Transverse colon (tissue), 4 donors: ENCODE measurements at regions not wholly inside any gene's neighbourhood (a gene's known extent, or its start where the extent isn't known, plus 50 kb on each side); places are given as distances from the start of the nearest gene placed in this dataset.

Source experiments
- DNase-seq: peaks from one replicate; pipeline ENCODE4 v3.0.0-alpha.2; 2019
- H3K27ac ChIP-seq, 4 donors: fragments of 200-600 bp; sonication (generic); 2 replicates each; pipeline ENCODE4 v1.5.1; 2016 to 2018; ENCODE audit warnings: inconsistent platforms in 4 of 4
- H3K27me3 ChIP-seq: fragments of 200-600 bp; sonication (generic); 2 replicates; pipeline ENCODE4 v1.5.1; 2017; ENCODE audit warnings: inconsistent platforms
- H3K36me3 ChIP-seq, 4 donors: fragments of 200-600 bp; sonication (generic); 2 replicates each; pipeline ENCODE4 v1.5.1; 2017 to 2019; ENCODE audit warnings: inconsistent platforms in 4 of 4
- H3K4me1 ChIP-seq, 4 donors: fragments of 200-600 bp; sonication (generic); 2 replicates each; pipeline ENCODE4 v1.5.1; 2017 to 2020; ENCODE audit warnings: inconsistent platforms in 4 of 4
- H3K4me3 ChIP-seq, 4 donors: fragments of 200-600 bp; sonication (generic); 1 replicate in 1 of 4; 2 replicates in 3 of 4; pipeline versions ENCODE4 v1.5.1 to v1.6.1; 2017 to 2019; ENCODE audit warnings: inconsistent platforms in 4 of 4
- H3K9me3 ChIP-seq, 2 donors: fragments of 200-600 bp; sonication (generic); 2 replicates each; pipeline ENCODE4 v1.5.1; 2017 to 2019; ENCODE audit warnings: inconsistent platforms in 2 of 2
- EP300 ChIP-seq: sonication (generic); formaldehyde crosslinking; IDR thresholded peaks from one replicate; pipeline ENCODE4 v1.6.1; 2017; ENCODE audit warnings: antibody characterized with exemption, low read depth
- POLR2A ChIP-seq: fragments of 450-650 bp; IDR thresholded peaks from one replicate; pipeline ENCODE4 v1.6.1; 2016; ENCODE audit warnings: antibody characterized with exemption, mild to moderate bottlenecking, moderate library complexity
- POLR2AphosphoS5 ChIP-seq, 3 donors: sonication (generic); formaldehyde crosslinking; IDR thresholded peaks; one replicate each; pipeline ENCODE4 v1.6.1; 2016; ENCODE audit warnings: antibody characterized with exemption in 3 of 3
- WGBS, 2 donors: methylation state at CpG; one replicate each; pipeline ENCODE4 v1.1.5; 2018; ENCODE audit warnings: low coverage in 1 of 2; 5-methylcytosine and 5-hydroxymethylcytosine counted together
- in situ Hi-C, 4 donors: fragments of 200-750 bp; cut with MboI; loops; one replicate each; pipeline versions ENCODE4 v1.15.0 to v1.15.1; 2017; ENCODE audit warnings: low sequenced_read_pairs in 3 of 4, low pct_ligation_motif_present in 1 of 4, low pct_unique_long_range_greater_than_20kb in 1 of 4
- intact Hi-C: fragments of 100-400 bp; cut with DNase I; formaldehyde crosslinking; loops from one replicate; pipeline ENCODE4 v1.15.1; 2023; ENCODE audit warnings: low total_unique reads
- TF ChIP-seq, protein P1 (sequence below), 5 experiments: fragments of 200-600 bp in 3 of 5; fragments of 450-650 bp in 2 of 5; sonication (generic) in 3 of 5; IDR thresholded peaks; 1 replicate in 2 of 5; 2 replicates in 3 of 5; pipeline ENCODE4 v1.5.1; 2016 to 2017; ENCODE audit warnings: antibody characterized with exemption in 5 of 5, inconsistent platforms in 3 of 5, mild to moderate bottlenecking in 2 of 5, moderate library complexity in 1 of 5

DNA sequence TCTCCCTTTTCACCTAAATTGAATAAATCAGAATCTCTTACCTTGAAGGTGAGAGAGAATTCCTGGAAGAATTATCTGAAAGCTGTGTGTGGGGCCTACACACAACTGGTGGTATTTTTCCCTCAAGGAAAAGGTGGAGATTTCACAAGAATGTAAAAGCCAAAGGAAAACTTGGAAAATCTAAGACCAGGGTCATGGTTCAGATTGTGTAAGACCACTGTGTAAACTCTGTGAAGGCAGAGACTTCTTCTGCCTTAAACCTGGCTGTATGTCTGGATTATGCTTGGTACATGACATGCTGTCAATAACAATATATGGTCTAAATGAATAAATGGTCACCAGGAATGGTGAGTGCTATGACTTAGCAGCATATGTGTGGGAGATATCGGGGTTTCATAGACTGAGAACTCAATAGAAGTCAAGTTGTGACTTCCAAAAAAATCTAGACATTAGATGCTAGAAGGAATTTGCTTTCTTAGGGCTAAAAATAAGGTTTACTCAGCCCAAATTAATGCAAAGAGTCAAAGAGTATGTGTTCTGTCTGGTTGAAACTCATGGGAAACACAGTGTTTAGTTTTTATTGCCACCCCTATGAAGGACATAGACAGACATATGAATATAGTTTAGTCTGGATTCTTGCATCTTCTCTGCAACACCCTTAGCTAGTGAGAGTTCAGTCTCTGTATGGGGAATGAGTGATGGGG is 163.7 kb downstream of the SNAPC1 start:
- in situ Hi-C loops, result no loop called here
- intact Hi-C loops, result no loop called here
- no peak for DNase-seq
- Histone ChIP-seq H3K4me1 (no peaks in the 10 kb centered on the region), H3K27me3 (peaks cover 3% of the 10 kb centered on the region), H3K36me3 (no peaks in the 10 kb centered on the region), H3K4me3 (no peak overlapping the region), H3K9me3 (no peaks in the 10 kb centered on the region), H3K27ac (no peak overlapping the region)
- TF ChIP-seq, protein P1, sequence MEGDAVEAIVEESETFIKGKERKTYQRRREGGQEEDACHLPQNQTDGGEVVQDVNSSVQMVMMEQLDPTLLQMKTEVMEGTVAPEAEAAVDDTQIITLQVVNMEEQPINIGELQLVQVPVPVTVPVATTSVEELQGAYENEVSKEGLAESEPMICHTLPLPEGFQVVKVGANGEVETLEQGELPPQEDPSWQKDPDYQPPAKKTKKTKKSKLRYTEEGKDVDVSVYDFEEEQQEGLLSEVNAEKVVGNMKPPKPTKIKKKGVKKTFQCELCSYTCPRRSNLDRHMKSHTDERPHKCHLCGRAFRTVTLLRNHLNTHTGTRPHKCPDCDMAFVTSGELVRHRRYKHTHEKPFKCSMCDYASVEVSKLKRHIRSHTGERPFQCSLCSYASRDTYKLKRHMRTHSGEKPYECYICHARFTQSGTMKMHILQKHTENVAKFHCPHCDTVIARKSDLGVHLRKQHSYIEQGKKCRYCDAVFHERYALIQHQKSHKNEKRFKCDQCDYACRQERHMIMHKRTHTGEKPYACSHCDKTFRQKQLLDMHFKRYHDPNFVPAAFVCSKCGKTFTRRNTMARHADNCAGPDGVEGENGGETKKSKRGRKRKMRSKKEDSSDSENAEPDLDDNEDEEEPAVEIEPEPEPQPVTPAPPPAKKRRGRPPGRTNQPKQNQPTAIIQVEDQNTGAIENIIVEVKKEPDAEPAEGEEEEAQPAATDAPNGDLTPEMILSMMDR (IDR thresholded peaks at IDR 0.05), result no peak
- TF ChIP-seq POLR2A (no peak), POLR2AphosphoS5 (IDR thresholded peaks at IDR 0.05) (no peak), EP300 (no peak)
- WGBS, 2 donors, result 88 to 100% methylated on average over 1 of the region's 1 CpG

DNA sequence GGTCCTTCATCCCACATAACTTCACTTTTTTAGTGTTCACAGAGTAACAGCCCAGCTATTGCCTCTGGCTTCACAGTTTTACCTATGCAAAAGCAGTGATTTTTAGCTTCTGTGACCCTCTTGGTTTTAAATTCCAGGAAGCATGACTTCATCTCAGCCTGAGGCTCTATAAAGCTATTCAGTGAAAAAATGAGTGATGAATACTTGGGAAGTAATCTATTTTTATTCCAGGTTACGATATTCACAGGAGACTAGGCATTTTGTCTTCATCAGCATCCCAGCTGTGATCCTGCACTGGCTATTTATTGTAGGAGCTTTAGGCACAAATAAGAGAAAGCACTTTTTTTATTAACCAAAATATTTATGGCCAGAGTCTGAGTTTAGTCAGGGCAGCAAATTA is 164.8 kb downstream of the SNAPC1 start:
- Histone ChIP-seq H3K4me3 (no peak overlapping the region), H3K9me3 (no peaks in the 10 kb centered on the region), H3K36me3 (no peaks in the 10 kb centered on the region), H3K4me1 (no peaks in the 10 kb centered on the region), H3K27ac (no peak overlapping the region), H3K27me3 (peaks cover 3% of the 10 kb centered on the region)
- intact Hi-C loops, result no loop called here
- TF ChIP-seq POLR2AphosphoS5 (IDR thresholded peaks at IDR 0.05) (no peak), EP300 (no peak), POLR2A (no peak)
- TF ChIP-seq, protein P1 (IDR thresholded peaks at IDR 0.05), result no peak
- WGBS, 2 donors, result 18 to 47% methylated on average over 1 of the region's 1 CpG
- DNase-seq, result no peak
- in situ Hi-C loops, result no loop called here

DNA sequence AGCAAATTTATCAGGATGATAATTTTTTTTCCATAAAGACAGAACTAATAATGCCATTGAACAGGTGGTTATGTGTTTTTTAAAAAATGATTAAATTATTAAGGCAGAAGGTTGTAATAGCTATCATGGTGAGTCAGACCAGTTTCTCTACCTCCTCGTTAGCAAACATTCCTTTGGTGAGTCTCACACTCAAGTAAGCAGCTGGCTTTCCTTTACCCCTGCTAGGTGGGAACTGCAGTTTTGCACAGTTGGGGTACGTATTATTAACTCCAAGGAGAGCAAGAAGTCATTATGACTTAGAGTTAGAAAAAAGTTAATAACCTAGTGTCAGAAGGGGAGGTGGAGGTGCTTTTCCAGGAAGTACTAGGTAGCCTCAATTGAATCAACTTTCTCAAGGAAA is 165.3 kb downstream of the SNAPC1 start:
- Histone ChIP-seq H3K9me3 (no peaks in the 10 kb centered on the region), H3K4me1 (no peaks in the 10 kb centered on the region), H3K4me3 (no peak overlapping the region), H3K27me3 (peaks cover 3% of the 10 kb centered on the region), H3K36me3 (no peaks in the 10 kb centered on the region), H3K27ac (no peak overlapping the region)
- 62 to 71% methylated on average over 2 of the region's 2 CpGs for WGBS, 2 donors
- intact Hi-C loops (no loop called here), in situ Hi-C loops (no loop called here)
- no peak for TF ChIP-seq POLR2AphosphoS5 (IDR thresholded peaks at IDR 0.05)
- TF ChIP-seq, protein P1 (IDR thresholded peaks at IDR 0.05), result no peak
- TF ChIP-seq EP300, result no peak
- TF ChIP-seq POLR2A, result no peak
- DNase-seq, result no peak

DNA sequence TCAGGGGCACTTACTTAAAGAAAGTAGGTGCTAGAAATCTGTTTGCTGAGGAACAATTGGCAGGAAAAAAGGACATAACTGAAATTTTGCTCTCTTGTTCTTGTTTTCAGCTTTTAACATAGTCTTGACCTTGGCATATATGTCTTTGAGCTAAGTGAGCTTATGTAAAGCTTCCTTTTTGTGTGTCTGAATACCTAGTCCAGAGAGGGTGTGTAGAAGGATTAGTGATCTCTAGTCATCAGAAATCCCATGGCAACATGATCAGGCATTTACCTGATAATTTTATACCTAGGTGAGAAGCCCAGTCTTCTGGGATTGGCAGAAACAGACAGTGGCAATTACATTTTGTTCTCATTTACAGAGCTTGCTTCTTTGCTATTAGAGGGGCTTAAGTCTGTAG is 166.1 kb downstream of the SNAPC1 start:
- Histone ChIP-seq H3K27ac (no peak overlapping the region), H3K4me3 (no peak overlapping the region), H3K36me3 (no peaks in the 10 kb centered on the region), H3K9me3 (no peaks in the 10 kb centered on the region), H3K4me1 (no peaks in the 10 kb centered on the region), H3K27me3 (peaks cover 3% of the 10 kb centered on the region)
- DNase-seq, result no peak
- intact Hi-C loops, result no loop called here
- TF ChIP-seq, protein P1 (IDR thresholded peaks at IDR 0.05), result no peak
- TF ChIP-seq EP300 (no peak), POLR2AphosphoS5 (IDR thresholded peaks at IDR 0.05) (no peak), POLR2A (no peak)
- in situ Hi-C loops, result no loop called here
